Esophagus muscularis mucosa (tissue), 4 donors: ENCODE measurements at regions not wholly inside any gene's neighbourhood (a gene's known extent, or its start where the extent isn't known, plus 50 kb on each side); places are given as distances from the start of the nearest gene placed in this dataset.

Source experiments
- DNase-seq: peaks from one replicate; pipeline ENCODE4 v3.0.0-alpha.2; 2017; ENCODE audit errors: extremely low spot score
- H3K27ac ChIP-seq, 4 donors: fragments of 200-600 bp; sonication (generic); replicated peaks in 1 of 4; 1 replicate in 3 of 4; 2 replicates in 1 of 4; pipeline ENCODE4 v1.5.1; 2016 to 2019; ENCODE audit warnings: mild to moderate bottlenecking in 1 of 4
- H3K27me3 ChIP-seq, 4 donors: fragments of 200-600 bp; sonication (generic); one replicate each; pipeline versions ENCODE4 v1.5.1 to v1.6.0; 2016 to 2019
- H3K36me3 ChIP-seq, 4 donors: fragments of 200-600 bp; sonication (generic); one replicate each; pipeline ENCODE4 v1.5.1; 2016 to 2019
- H3K4me1 ChIP-seq, 4 donors: fragments of 200-600 bp; sonication (generic); one replicate each; pipeline ENCODE4 v1.5.1; 2016 to 2019
- H3K4me3 ChIP-seq, 4 donors: fragments of 200-600 bp; sonication (generic); 1 replicate in 2 of 4; 2 replicates in 2 of 4; pipeline ENCODE4 v1.5.1; 2016 to 2019; ENCODE audit warnings: mild to moderate bottlenecking in 4 of 4, moderate library complexity in 1 of 4
- H3K9me3 ChIP-seq, 4 donors: fragments of 200-600 bp; sonication (generic); 1 replicate in 3 of 4; 2 replicates in 1 of 4; pipeline ENCODE4 v1.5.1; 2016 to 2019
- CTCF ChIP-seq, 3 experiments: fragments of 200-600 bp in 2 of 3; fragments of 450-650 bp in 1 of 3; sonication (generic) in 2 of 3; IDR thresholded peaks; one replicate each; pipeline ENCODE4 v1.5.1; 2017 to 2019; ENCODE audit warnings: antibody characterized with exemption in 3 of 3, mild to moderate bottlenecking in 2 of 3, moderate library complexity in 1 of 3
- EP300 ChIP-seq: sonication (generic); formaldehyde crosslinking; IDR thresholded peaks from one replicate; pipeline ENCODE4 v1.6.1; 2017; ENCODE audit warnings: antibody characterized with exemption
- POLR2A ChIP-seq: fragments of 450-650 bp; IDR thresholded peaks from one replicate; pipeline ENCODE4 v1.6.1; 2017; ENCODE audit warnings: antibody characterized with exemption, moderate library complexity, mild to moderate bottlenecking, low read depth
- POLR2AphosphoS5 ChIP-seq, 2 donors: sonication (generic); formaldehyde crosslinking; IDR thresholded peaks; one replicate each; pipeline ENCODE4 v1.6.1; 2017; ENCODE audit warnings: antibody characterized with exemption in 2 of 2
- WGBS: methylation state at CpG from one replicate; pipeline ENCODE4 v1.1.5; 2018; 5-methylcytosine and 5-hydroxymethylcytosine counted together
- intact Hi-C: fragments of 100-400 bp; cut with DNase I; formaldehyde crosslinking; loops from one replicate; pipeline ENCODE4 v1.15.1; 2023

DNA sequence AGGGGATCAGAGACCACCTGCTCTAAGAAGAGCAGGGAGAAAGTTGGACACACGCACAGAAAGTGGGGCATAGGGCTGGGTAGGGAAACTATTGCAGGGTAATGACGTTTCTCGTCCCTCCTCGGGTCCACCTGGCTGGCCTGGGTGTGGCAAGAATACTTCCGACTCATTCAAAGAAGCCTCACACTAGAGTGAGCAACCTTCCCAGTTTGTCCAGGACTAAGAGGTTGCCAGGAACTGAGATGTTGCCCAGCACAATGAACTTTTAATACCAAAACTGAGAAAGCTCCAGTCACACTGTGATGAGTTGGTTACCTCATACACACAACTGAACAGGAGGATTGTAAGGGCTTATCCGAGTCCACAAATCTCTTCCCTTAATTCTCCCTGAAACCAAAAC lies 74.5 kb upstream of the ADGRF1 start:
- DNase-seq = no peak
- Histone ChIP-seq H3K27ac (no peak overlapping the region), H3K4me1 (no peaks in the 10 kb centered on the region), H3K9me3 (no peaks in the 10 kb centered on the region), H3K27me3 (no peaks in the 10 kb centered on the region), H3K36me3 (no peaks in the 10 kb centered on the region), H3K4me3 (no peak overlapping the region)
- WGBS = 95% methylated on average over 5 of the region's 6 CpGs
- TF ChIP-seq POLR2AphosphoS5 (IDR thresholded peaks at IDR 0.05) = no peak
- no peak for TF ChIP-seq EP300
- intact Hi-C loops = no loop called here

- H3K36me3 ChIP-seq = no peaks in the 10 kb centered on the region
- no peaks in the 10 kb centered on the region for H3K9me3 ChIP-seq
- TF ChIP-seq POLR2A (no peak), POLR2AphosphoS5 (IDR thresholded peaks at IDR 0.05) (no peak), CTCF (IDR thresholded peaks at IDR 0.05) (no peak), EP300 (no peak)
- H3K4me1 ChIP-seq = no peaks in the 10 kb centered on the region
- H3K27ac ChIP-seq = no peak overlapping the region
- no peaks in the 10 kb centered on the region for H3K27me3 ChIP-seq
- DNase-seq = no peak
- intact Hi-C loops = no loop called here
- WGBS = 96% methylated on average over 2 of the region's 2 CpGs
- no peak overlapping the region for H3K4me3 ChIP-seq
Measured at GRCh38 chr6:47116086-47116485, 74.0 kb upstream of the ADGRF1 start.

- H3K27me3 ChIP-seq = no peaks in the 10 kb centered on the region
- TF ChIP-seq CTCF (IDR thresholded peaks at IDR 0.05) = no peak
- no peak for TF ChIP-seq POLR2AphosphoS5 (IDR thresholded peaks at IDR 0.05)
- TF ChIP-seq EP300 = no peak
- no peak for TF ChIP-seq POLR2A
- DNase-seq = no peak
- H3K9me3 ChIP-seq = no peaks in the 10 kb centered on the region
- H3K4me1 ChIP-seq = no peaks in the 10 kb centered on the region
- WGBS = 95% methylated on average over 4 of the region's 4 CpGs
- H3K36me3 ChIP-seq = no peaks in the 10 kb centered on the region
- no peak overlapping the region for H3K4me3 ChIP-seq
- intact Hi-C loops = no loop called here
- H3K27ac ChIP-seq = no peak overlapping the region
Measured at GRCh38 chr6:47114460-47114859, 72.3 kb upstream of the ADGRF1 start.

DNA sequence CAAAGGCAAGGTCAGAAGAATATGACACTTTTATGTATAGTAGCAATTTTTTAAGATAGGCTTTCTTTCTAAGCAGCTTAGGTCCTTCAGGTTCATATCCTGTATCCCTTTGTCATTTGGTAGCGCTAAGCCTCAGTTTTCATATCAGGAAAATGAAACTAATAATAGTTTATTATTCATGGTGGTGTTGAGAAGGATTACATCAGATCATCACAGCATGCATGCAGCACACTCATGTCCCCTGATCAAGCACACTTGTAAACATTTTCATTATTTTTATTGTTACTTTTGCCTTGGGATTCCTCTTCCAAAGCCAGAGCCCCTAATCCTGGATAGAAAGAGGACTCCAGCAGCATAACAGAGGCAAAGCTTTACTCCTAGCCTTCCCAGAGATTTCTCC lies 70.2 kb upstream of the ADGRF1 start:
- Histone ChIP-seq H3K4me1 (no peaks in the 10 kb centered on the region), H3K27me3 (no peaks in the 10 kb centered on the region), H3K36me3 (no peaks in the 10 kb centered on the region), H3K9me3 (no peaks in the 10 kb centered on the region), H3K27ac (no peak overlapping the region), H3K4me3 (no peak overlapping the region)
- no peak for DNase-seq
- TF ChIP-seq POLR2AphosphoS5 (IDR thresholded peaks at IDR 0.05) = no peak
- intact Hi-C loops = no loop called here
- 83% methylated on average over 1 of the region's 1 CpG for WGBS

DNA sequence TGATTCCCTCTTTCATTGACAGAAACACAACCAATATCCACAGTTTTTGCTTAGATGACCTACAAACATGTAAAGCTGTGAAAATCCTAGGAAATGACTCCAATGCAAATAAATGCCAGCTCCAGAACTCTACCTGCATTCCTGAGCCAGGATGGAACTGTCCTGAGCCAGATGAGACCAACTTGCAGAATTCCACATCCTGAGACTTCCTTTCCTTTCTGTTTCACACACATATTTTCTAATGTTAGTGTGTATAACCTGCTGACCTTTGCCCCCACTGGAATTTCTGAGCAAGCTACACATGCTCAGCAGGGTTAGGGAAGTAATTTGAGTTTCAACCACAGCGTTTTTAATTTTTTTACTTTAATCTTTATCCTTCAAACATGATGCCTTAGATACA lies 69.6 kb upstream of the ADGRF1 start:
- Histone ChIP-seq H3K27me3 (no peaks in the 10 kb centered on the region), H3K4me3 (no peak overlapping the region), H3K27ac (no peak overlapping the region), H3K9me3 (no peaks in the 10 kb centered on the region), H3K4me1 (no peaks in the 10 kb centered on the region), H3K36me3 (no peaks in the 10 kb centered on the region)
- DNase-seq = no peak
- intact Hi-C loops = no loop called here
- TF ChIP-seq EP300 (no peak), CTCF (IDR thresholded peaks at IDR 0.05) (no peak), POLR2A (no peak), POLR2AphosphoS5 (IDR thresholded peaks at IDR 0.05) (no peak)
- 60% methylated on average over 1 of the region's 1 CpG for WGBS

DNA sequence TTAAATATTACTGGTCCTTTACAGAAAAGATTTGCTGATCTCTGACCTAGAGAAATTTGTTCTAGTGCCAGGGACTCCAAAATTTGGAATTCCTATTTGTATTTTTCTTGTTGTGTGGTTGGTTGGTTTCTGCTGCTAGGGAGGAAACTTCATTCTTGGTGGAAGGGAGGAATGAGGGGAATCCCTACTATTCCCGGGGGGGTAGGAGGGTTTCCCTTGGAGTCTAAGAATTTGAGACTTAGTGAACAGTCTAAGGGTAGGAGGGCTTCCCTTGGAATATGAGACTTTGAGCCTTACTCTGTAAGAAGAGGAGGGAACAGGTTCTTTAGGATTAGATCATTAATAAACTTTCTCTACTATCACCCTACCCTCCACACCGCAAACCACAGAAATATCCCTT lies 67.1 kb upstream of the ADGRF1 start:
- H3K36me3 ChIP-seq = no peaks in the 10 kb centered on the region
- no peak for DNase-seq
- H3K9me3 ChIP-seq = no peaks in the 10 kb centered on the region
- no peak overlapping the region for H3K4me3 ChIP-seq
- H3K27me3 ChIP-seq = no peaks in the 10 kb centered on the region
- H3K27ac ChIP-seq = no peak overlapping the region
- H3K4me1 ChIP-seq = peaks cover 0 to 4% (median 0%) of the 10 kb centered on the region in 4 donors
- WGBS = 64% methylated on average over 2 of the region's 2 CpGs
- intact Hi-C loops = no loop called here
- TF ChIP-seq EP300 = no peak
- TF ChIP-seq POLR2A = no peak
- no peak for TF ChIP-seq CTCF (IDR thresholded peaks at IDR 0.05)
- no peak for TF ChIP-seq POLR2AphosphoS5 (IDR thresholded peaks at IDR 0.05)
